DND-41 (cell line): ENCODE measurements at regions not wholly inside any gene's neighbourhood (a gene's known extent, or its start where the extent isn't known, plus 50 kb on each side); places are given as distances from the start of the nearest gene placed in this dataset.
A peak's percentile ranks its signal among the peaks of the same experiment; 100 is the strongest.

Source experiments
- ATAC-seq: fragments of 200-7000 bp; cut with Tn5 transposase; 3 replicates; pipeline ENCODE4 v1.9.1; 2021; ENCODE audit warnings: low read depth; ENCODE audit not compliant: insufficient read depth
- DNase-seq: peaks from one replicate; pipeline ENCODE4 v3.0.0-alpha.2; 2020
- H2AFZ ChIP-seq: 2 replicates; pipeline ENCODE4 v1.6.0; 2012; ENCODE audit warnings: low read depth, low read length
- H3K27ac ChIP-seq: 2 replicates; pipeline ENCODE4 v1.5.1; 2012; ENCODE audit warnings: low read length, inconsistent platforms
- H3K27me3 ChIP-seq: fragments of 200-600 bp; sonication (generic); 2 replicates; pipeline ENCODE4 v1.6.0; 2012; ENCODE audit warnings: low read length, mild to moderate bottlenecking, inconsistent platforms; ENCODE audit not compliant: insufficient read depth, poor library complexity
- H3K36me3 ChIP-seq: 2 replicates; pipeline ENCODE4 v1.5.1; 2012; ENCODE audit warnings: low read length, inconsistent platforms; ENCODE audit not compliant: insufficient read depth
- H3K4me1 ChIP-seq: 2 replicates; pipeline ENCODE4 v1.5.1; 2012; ENCODE audit warnings: mild to moderate bottlenecking, low read length; ENCODE audit not compliant: insufficient read depth
- H3K4me2 ChIP-seq: 2 replicates; pipeline ENCODE4 v1.6.0; 2012; ENCODE audit warnings: mild to moderate bottlenecking, moderate library complexity, low read length, inconsistent platforms; ENCODE audit not compliant: insufficient read depth
- H3K4me3 ChIP-seq, 2 experiments: fragments of 200-600 bp in 1 of 2; shearing (Covaris generic) in 1 of 2; 2 replicates each; pipeline ENCODE4 v1.5.1; 2012 to 2016; ENCODE audit warnings: inconsistent platforms in 2 of 2, low read length in 2 of 2, mild to moderate bottlenecking in 2 of 2, low read depth in 1 of 2, moderate library complexity in 1 of 2
- H3K79me2 ChIP-seq: 2 replicates; pipeline ENCODE4 v1.6.0; 2012; ENCODE audit warnings: low read length, inconsistent platforms; ENCODE audit not compliant: insufficient read depth
- H3K9ac ChIP-seq: 2 replicates; pipeline ENCODE4 v1.6.0; 2012; ENCODE audit warnings: low read depth, mild to moderate bottlenecking, inconsistent platforms, low read length, moderate library complexity
- H3K9me3 ChIP-seq: 2 replicates; pipeline ENCODE4 v1.5.1; 2012; ENCODE audit warnings: low read length, moderate library complexity, mild to moderate bottlenecking, inconsistent platforms; ENCODE audit not compliant: insufficient read depth, severe bottlenecking
- H4K20me1 ChIP-seq: 2 replicates; pipeline ENCODE4 v1.6.0; 2012; ENCODE audit warnings: low read length; ENCODE audit not compliant: insufficient read depth
- CTCF ChIP-seq: IDR thresholded peaks from 2 replicates; pipeline ENCODE4 v1.5.1; 2012; ENCODE audit warnings: borderline replicate concordance, low read length, moderate library complexity, mild to moderate bottlenecking; ENCODE audit not compliant: poor library complexity, severe bottlenecking; ENCODE audit errors: extremely low read depth
- EZH2 ChIP-seq: IDR thresholded peaks from 3 replicates; pipeline ENCODE4 v1.6.1; 2012; ENCODE audit warnings: borderline replicate concordance, low read depth, mild to moderate bottlenecking, moderate library complexity, low read length, inconsistent platforms; ENCODE audit not compliant: severe bottlenecking

GRCh38 chr15:58357529-58358476 lies 74.0 kb upstream of the LIPC start:
- H3K4me3 ChIP-seq, result no peak overlapping the region
- no peaks in the 10 kb centered on the region for H3K9me3 ChIP-seq
- peaks cover 3% of the 10 kb centered on the region for H3K4me1 ChIP-seq
- no peaks in the 10 kb centered on the region for H4K20me1 ChIP-seq
- no peaks in the 10 kb centered on the region for H3K79me2 ChIP-seq
- no peaks in the 10 kb centered on the region for H3K27me3 ChIP-seq
- H3K27ac ChIP-seq, result no peak overlapping the region
- peak; percentile 20 for DNase-seq
- ATAC-seq, result peak; percentile 71
- no peak overlapping the region for H3K4me2 ChIP-seq
- H2AFZ ChIP-seq, result no peak overlapping the region
- no peak overlapping the region for H3K9ac ChIP-seq
- TF ChIP-seq EZH2, result no peak
- no peak for TF ChIP-seq CTCF
- H3K36me3 ChIP-seq, result no peaks in the 10 kb centered on the region

- H3K4me3 ChIP-seq, result no peak overlapping the region
- no peak overlapping the region for H2AFZ ChIP-seq
- no peaks in the 10 kb centered on the region for H3K27me3 ChIP-seq
- ATAC-seq, result no peak
- H3K9me3 ChIP-seq, result no peaks in the 10 kb centered on the region
- no peak for TF ChIP-seq EZH2
- no peak for TF ChIP-seq CTCF
- no peak overlapping the region for H3K9ac ChIP-seq
- no peaks in the 10 kb centered on the region for H3K36me3 ChIP-seq
- H3K79me2 ChIP-seq, result no peaks in the 10 kb centered on the region
- no peak overlapping the region for H3K27ac ChIP-seq
- no peak for DNase-seq
- H3K4me1 ChIP-seq, result peaks cover 14% of the 10 kb centered on the region
- no peaks in the 10 kb centered on the region for H4K20me1 ChIP-seq
- no peak overlapping the region for H3K4me2 ChIP-seq
These were observed 71.2 kb upstream of the LIPC start for GRCh38 chr15:58360421-58361090.

GRCh38 chr15:58361273-58361759 lies 70.5 kb upstream of the LIPC start:
- Histone ChIP-seq H3K4me1 (peaks cover 14% of the 10 kb centered on the region), H3K4me3 (no peak overlapping the region), H3K9ac (no peak overlapping the region), H3K27me3 (no peaks in the 10 kb centered on the region), H3K4me2 (no peak overlapping the region), H2AFZ (no peak overlapping the region), H3K27ac (no peak overlapping the region), H4K20me1 (no peaks in the 10 kb centered on the region), H3K9me3 (no peaks in the 10 kb centered on the region), H3K36me3 (no peaks in the 10 kb centered on the region), H3K79me2 (no peaks in the 10 kb centered on the region)
- DNase-seq (no peak), ATAC-seq (no peak)
- TF ChIP-seq CTCF, result no peak
- TF ChIP-seq EZH2, result no peak
